HCT116 (cell line): ENCODE measurements at regions not wholly inside any gene's neighbourhood (a gene's known extent, or its start where the extent isn't known, plus 50 kb on each side); places are given as distances from the start of the nearest gene placed in this dataset.

Experiments
- ATAC-seq: fragments of 200-7000 bp; cut with Tn5 transposase; 2 replicates; pipeline ENCODE4 v1.9.1; 2020; ENCODE audit warnings: mild to moderate bottlenecking, moderate library complexity
- BruUV-seq: library from RNA; stranded (reverse); fragments of 400-500 nt; replicated peaks from 2 replicates; lab custom pipeline; 2021; lab: Mats Ljungman, UMichigan
- CTCF ChIA-PET: fragments of 300-600 bp; sonication (Branson Sonifier 250); formaldehyde crosslinking; loops from one replicate; lab custom pipeline; 2021; ENCODE audit warnings: antibody characterized with exemption; lab: Charles Lee
- POLR2A ChIA-PET: fragments of 300-600, 350-600 bp; sonication (Branson Sonifier 250); formaldehyde crosslinking; loops from one replicate; lab custom pipeline; 2021; ENCODE audit warnings: antibody characterized with exemption; lab: Charles Lee
- RAD21 ChIA-PET, 2 experiments: fragments of 300-600 bp; sonication (Branson Sonifier 250); formaldehyde crosslinking; loops; one replicate each; lab custom pipeline; 2023; ENCODE audit warnings: low total read pairs in 2 of 2; ENCODE audit not compliant: uncharacterized antibody in 2 of 2, unreplicated experiment in 2 of 2, low non-redundant PET in 1 of 2; lab: Charles Lee
- DNase-seq: peaks from one replicate; pipeline ENCODE4 v3.0.0-alpha.2; 2010; ENCODE audit warnings: low read depth, low spot score
- H2AFZ ChIP-seq: fragments of 200-600 bp; shearing (Covaris generic), sonication (generic); 2 replicates; pipeline ENCODE4 v1.6.1; 2017; ENCODE audit warnings: low read depth, mixed run types, mixed read lengths, antibody characterized with exemption, low read length; ENCODE audit not compliant: poor library complexity, severe bottlenecking
- H3K27ac ChIP-seq: 2 replicates; pipeline ENCODE4 v1.5.1; 2012; ENCODE audit warnings: low read depth, low read length
- H3K27me3 ChIP-seq: fragments of 200-600 bp; sonication (generic); 2 replicates; pipeline ENCODE4 v1.6.1; 2016; ENCODE audit warnings: mixed run types, low read length, mixed read lengths; ENCODE audit not compliant: insufficient read depth
- H3K36me3 ChIP-seq, 2 experiments: fragments of 200-500 bp in 1 of 2; fragments of 200-600 bp in 1 of 2; sonication (Bioruptor generic) in 1 of 2; sonication (generic) in 1 of 2; 2 replicates each; pipeline versions ENCODE4 v1.5.1 to v1.6.1; 2014 to 2016; ENCODE audit warnings: low read length in 2 of 2, inconsistent platforms in 1 of 2, mixed read lengths in 1 of 2, mixed run types in 1 of 2; ENCODE audit not compliant: insufficient read depth in 2 of 2, control insufficient read depth in 1 of 2
- H3K4me1 ChIP-seq, 2 experiments: fragments of 200-600 bp in 1 of 2; sonication (generic) in 1 of 2; 2 replicates each; pipeline versions ENCODE4 v1.5.1 to v1.6.1; 2012 to 2017; ENCODE audit warnings: low read length in 2 of 2, inconsistent platforms in 1 of 2, mild to moderate bottlenecking in 1 of 2, mixed read lengths in 1 of 2, mixed run types in 1 of 2, moderate library complexity in 1 of 2; ENCODE audit not compliant: insufficient read depth in 2 of 2, control insufficient read depth in 1 of 2
- H3K4me2 ChIP-seq: fragments of 200-600 bp; sonication (generic); 2 replicates; pipeline ENCODE4 v1.6.1; 2017; ENCODE audit warnings: mixed run types, low read length, mixed read lengths
- H3K4me3 ChIP-seq, 2 experiments: fragments of 200-600 bp in 1 of 2; sonication (generic) in 1 of 2; replicated peaks in 1 of 2; 2 replicates each; pipeline ENCODE4 v1.5.1; 2011 to 2016; ENCODE audit warnings: low read length in 2 of 2, control low read depth in 1 of 2, low read depth in 1 of 2, mild to moderate bottlenecking in 1 of 2, mixed read lengths in 1 of 2, mixed run types in 1 of 2
- H3K79me2 ChIP-seq: fragments of 200-600 bp; sonication (generic); 2 replicates; pipeline ENCODE4 v1.6.1; 2017; ENCODE audit warnings: mild to moderate bottlenecking, mixed run types, low read length, moderate library complexity, mixed read lengths; ENCODE audit not compliant: insufficient read depth
- H3K9ac ChIP-seq: fragments of 200-600 bp; sonication (generic); 2 replicates; pipeline ENCODE4 v1.6.1; 2016; ENCODE audit warnings: low read length, mixed read lengths
- H3K9me2 ChIP-seq: fragments of 200-600 bp; sonication (generic), shearing (Covaris generic); 2 replicates; pipeline ENCODE4 v1.6.1; 2017; ENCODE audit warnings: mixed run types, mild to moderate bottlenecking, moderate library complexity; ENCODE audit not compliant: insufficient read depth
- H3K9me3 ChIP-seq, 2 experiments: fragments of 200-500 bp in 1 of 2; fragments of 200-600 bp in 1 of 2; sonication (Bioruptor generic) in 1 of 2; sonication (generic) in 1 of 2; 2 replicates each; pipeline ENCODE4 v1.6.1; 2014 to 2017; ENCODE audit warnings: low read length in 2 of 2, mixed read lengths in 2 of 2, inconsistent platforms in 1 of 2, low read depth in 1 of 2, mild to moderate bottlenecking in 1 of 2, mixed run types in 1 of 2, moderate library complexity in 1 of 2; ENCODE audit not compliant: control insufficient read depth in 1 of 2, insufficient read depth in 1 of 2
- H4K20me1 ChIP-seq: fragments of 200-600 bp; sonication (generic), shearing (Covaris generic); 2 replicates; pipeline ENCODE4 v1.6.1; 2017; ENCODE audit warnings: mixed run types, mild to moderate bottlenecking, moderate library complexity; ENCODE audit not compliant: insufficient read depth
- CTCF ChIP-seq, 3 experiments: fragments of 200-600 bp in 1 of 3; sonication (generic) in 1 of 3; IDR thresholded peaks in 2 of 3; conservative IDR thresholded peaks in 1 of 3; 2 replicates each; pipeline ENCODE4 v1.5.1; 2012 to 2017; ENCODE audit warnings: low read depth in 2 of 3, low read length in 2 of 3, antibody characterized with exemption in 1 of 3, borderline replicate concordance in 1 of 3, control low read depth in 1 of 3, mild to moderate bottlenecking in 1 of 3, mixed read lengths in 1 of 3, mixed run types in 1 of 3, moderate library complexity in 1 of 3; ENCODE audit not compliant: insufficient read depth in 1 of 3
- EGR1 ChIP-seq: IDR thresholded peaks from 2 replicates; pipeline ENCODE4 v1.6.1; 2012; ENCODE audit warnings: low read depth
- EZH2 ChIP-seq: fragments of 200-600 bp; sonication (generic); IDR thresholded peaks from 2 replicates; pipeline ENCODE4 v1.6.1; 2017; ENCODE audit warnings: antibody characterized with exemption, mixed run types
- EZH2phosphoT487 ChIP-seq: fragments of 200-600 bp; IDR thresholded peaks from 2 replicates; pipeline ENCODE4 v1.6.1; 2018; ENCODE audit warnings: antibody characterized with exemption, borderline replicate concordance
- FOSL1 ChIP-seq: IDR thresholded peaks from 2 replicates; pipeline ENCODE4 v1.6.1; 2012; ENCODE audit warnings: low read depth
- JUND ChIP-seq: IDR thresholded peaks from 2 replicates; pipeline ENCODE4 v1.6.1; 2012
- POLR2A ChIP-seq: IDR thresholded peaks from 2 replicates; pipeline ENCODE4 v1.7.0; 2011; ENCODE audit warnings: borderline replicate concordance; ENCODE audit not compliant: insufficient read depth, insufficient read length; ENCODE audit errors: extremely low read depth
- POLR2AphosphoS5 ChIP-seq: IDR thresholded peaks from 2 replicates; pipeline ENCODE4 v1.6.1; 2011; ENCODE audit warnings: mild to moderate bottlenecking, low read depth, low read length, moderate library complexity
- RAD21 ChIP-seq: IDR thresholded peaks from 2 replicates; pipeline ENCODE4 v1.6.1; 2012; ENCODE audit warnings: low read depth, mild to moderate bottlenecking
- SP1 ChIP-seq: IDR thresholded peaks from 2 replicates; pipeline ENCODE4 v1.6.1; 2012; ENCODE audit warnings: low read depth
- YY1 ChIP-seq: IDR thresholded peaks from 2 replicates; pipeline ENCODE4 v1.6.1; 2011; ENCODE audit warnings: low read length, low read depth, moderate library complexity, mild to moderate bottlenecking; ENCODE audit not compliant: insufficient replicate concordance; ENCODE audit errors: extremely low read depth
- ZFX ChIP-seq: fragments of 450-650 bp; IDR thresholded peaks from 2 replicates; pipeline ENCODE4 v1.6.1; 2017
- ZNF274 ChIP-seq: fragments of 200-500 bp; sonication (Bioruptor generic); IDR thresholded peaks from 2 replicates; pipeline ENCODE4 v1.6.1; 2014; ENCODE audit warnings: mild to moderate bottlenecking, low read depth, low read length, inconsistent platforms
- intact Hi-C: fragments of 100-400 bp; cut with micrococcal nuclease; formaldehyde crosslinking; loops from 2 replicates; pipeline ENCODE4 v1.10.0; 2022
- TF ChIP-seq, protein P1 (sequence below): IDR thresholded peaks from 2 replicates; pipeline ENCODE4 v1.6.1; 2012
- TF ChIP-seq, protein P2 (sequence below): IDR thresholded peaks from 2 replicates; pipeline ENCODE4 v1.6.1; 2011; ENCODE audit warnings: mild to moderate bottlenecking, low read length, moderate library complexity; ENCODE audit not compliant: insufficient replicate concordance; ENCODE audit errors: extremely low read depth

GRCh38 chr10:118439824-118440223 is 97.7 kb upstream of the FAM204A start:
- Histone ChIP-seq H2AFZ (no peak overlapping the region), H3K9me2 (no peaks in the 10 kb centered on the region), H3K79me2 (no peaks in the 10 kb centered on the region), H3K4me2 (no peak overlapping the region), H3K9ac (no peak overlapping the region), H3K36me3 (no peaks in the 10 kb centered on the region), H3K4me1 (no peaks in the 10 kb centered on the region), H3K27ac (no peak overlapping the region), H3K27me3 (0 out of 2 replicates have a peak, but pooled peaks cover 5% of the 10 kb centered on the region), H4K20me1 (no peaks in the 10 kb centered on the region), H3K9me3 (no peaks in the 10 kb centered on the region), H3K4me3 (no peak overlapping the region)
- no TSS peak for BruUV-seq
- ChIA-PET RAD21 (no interaction called here), CTCF (no interaction called here), POLR2A (no interaction called here)
- ATAC-seq, result no peak
- TF ChIP-seq POLR2AphosphoS5, result no peak
- no peak for TF ChIP-seq YY1
- intact Hi-C loops, result no loop called here
- DNase-seq, result no peak

- RAD21 ChIA-PET, result no interaction called here
- no peak overlapping the region for H3K4me3 ChIP-seq
- CTCF ChIA-PET, result interaction anchor here (0.7 kb wide), 1 partner anchor 22 kb away, joined by 3 read pairs; no protein-coding TSS in a partner anchor
- no peak overlapping the region for H3K4me2 ChIP-seq
- H4K20me1 ChIP-seq, result no peaks in the 10 kb centered on the region
- no peaks in the 10 kb centered on the region for H3K79me2 ChIP-seq
- ATAC-seq (no peak), DNase-seq (no peak)
- TF ChIP-seq YY1 (no peak), ZNF274 (no peak), EGR1 (no peak), EZH2 (no peak), POLR2A (no peak), POLR2AphosphoS5 (no peak), FOSL1 (no peak), CTCF (IDR thresholded peaks at IDR 0.05 in 2 of 3, conservative IDR thresholded peaks at IDR 0.05 in 1 of 3; ENCODE audit: borderline replicate concordance in 1 of 3, insufficient read depth in 1 of 3, low read depth in 2 of 3, low read length in 2 of 3) (no peak), ZFX (no peak), EZH2phosphoT487 (no peak), RAD21 (no peak), SP1 (no peak), JUND (no peak)
- TF ChIP-seq, protein P1, sequence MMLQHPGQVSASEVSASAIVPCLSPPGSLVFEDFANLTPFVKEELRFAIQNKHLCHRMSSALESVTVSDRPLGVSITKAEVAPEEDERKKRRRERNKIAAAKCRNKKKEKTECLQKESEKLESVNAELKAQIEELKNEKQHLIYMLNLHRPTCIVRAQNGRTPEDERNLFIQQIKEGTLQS, result no peak
- TF ChIP-seq, protein P2, sequence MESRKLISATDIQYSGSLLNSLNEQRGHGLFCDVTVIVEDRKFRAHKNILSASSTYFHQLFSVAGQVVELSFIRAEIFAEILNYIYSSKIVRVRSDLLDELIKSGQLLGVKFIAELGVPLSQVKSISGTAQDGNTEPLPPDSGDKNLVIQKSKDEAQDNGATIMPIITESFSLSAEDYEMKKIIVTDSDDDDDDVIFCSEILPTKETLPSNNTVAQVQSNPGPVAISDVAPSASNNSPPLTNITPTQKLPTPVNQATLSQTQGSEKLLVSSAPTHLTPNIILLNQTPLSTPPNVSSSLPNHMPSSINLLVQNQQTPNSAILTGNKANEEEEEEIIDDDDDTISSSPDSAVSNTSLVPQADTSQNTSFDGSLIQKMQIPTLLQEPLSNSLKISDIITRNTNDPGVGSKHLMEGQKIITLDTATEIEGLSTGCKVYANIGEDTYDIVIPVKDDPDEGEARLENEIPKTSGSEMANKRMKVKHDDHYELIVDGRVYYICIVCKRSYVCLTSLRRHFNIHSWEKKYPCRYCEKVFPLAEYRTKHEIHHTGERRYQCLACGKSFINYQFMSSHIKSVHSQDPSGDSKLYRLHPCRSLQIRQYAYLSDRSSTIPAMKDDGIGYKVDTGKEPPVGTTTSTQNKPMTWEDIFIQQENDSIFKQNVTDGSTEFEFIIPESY, result no peak
- intact Hi-C loops, result no loop called here
- H3K9me3 ChIP-seq, result no peaks in the 10 kb centered on the region
- no TSS peak for BruUV-seq
- H2AFZ ChIP-seq, result no peak overlapping the region
- H3K4me1 ChIP-seq, result no peaks in the 10 kb centered on the region
- H3K27me3 ChIP-seq, result no peaks in the 10 kb centered on the region
- H3K36me3 ChIP-seq, result no peaks in the 10 kb centered on the region
- no peak overlapping the region for H3K27ac ChIP-seq
- no peak overlapping the region for H3K9ac ChIP-seq
- no peaks in the 10 kb centered on the region for H3K9me2 ChIP-seq
- POLR2A ChIA-PET, result no interaction called here
These were observed 94.6 kb upstream of the FAM204A start for GRCh38 chr10:118436742-118437141.
